KOPT-K1 (cell line): ENCODE measurements at regions not wholly inside any gene's neighbourhood (a gene's known extent, or its start where the extent isn't known, plus 50 kb on each side); places are given as distances from the start of the nearest gene placed in this dataset.
"Not testable (repeated sequence)": the region's sequence is repeated elsewhere in the genome, so short reads cannot be mapped to it uniquely, and the experiment has no call there.

Experiments used
- H3K27ac ChIP-seq: fragments of 200-600 bp; sonication (generic); 2 replicates; pipeline ENCODE4 v1.5.1; 2016; ENCODE audit warnings: antibody characterized with exemption, mild to moderate bottlenecking, low read depth, low read length; ENCODE audit not compliant: poor library complexity, severe bottlenecking
- H3K36me3 ChIP-seq: fragments of 200-600 bp; sonication (generic); 2 replicates; pipeline ENCODE4 v1.5.1; 2017; ENCODE audit warnings: antibody characterized with exemption, mild to moderate bottlenecking, low read length, moderate library complexity; ENCODE audit not compliant: insufficient read depth
- H3K9me3 ChIP-seq: fragments of 200-600 bp; sonication (generic); 2 replicates; pipeline ENCODE4 v1.5.1; 2017; ENCODE audit warnings: antibody characterized with exemption, low read length, mild to moderate bottlenecking; ENCODE audit not compliant: insufficient read depth, poor library complexity, severe bottlenecking

DNA sequence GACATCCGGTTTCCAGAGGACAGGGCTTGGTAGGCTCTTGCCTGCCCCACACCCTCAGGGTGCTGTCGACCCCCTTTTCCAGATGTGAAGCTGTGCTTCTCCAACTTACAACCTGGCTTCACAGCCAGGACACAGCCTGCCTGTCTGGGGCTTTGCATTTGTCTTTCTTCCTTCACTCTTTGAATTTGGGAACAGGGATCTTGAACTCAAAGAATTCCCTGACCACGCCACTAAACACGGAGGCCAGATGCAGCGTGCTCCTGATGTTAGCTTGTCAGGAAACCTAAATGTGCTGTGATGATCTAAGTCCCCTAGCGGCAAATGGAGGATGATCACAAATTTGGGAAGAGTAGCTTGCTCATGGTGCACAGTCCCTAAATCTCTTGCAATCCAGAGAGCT is 244.8 kb upstream of the RGMA start:
- Histone ChIP-seq H3K27ac (no peak overlapping the region), H3K36me3 (no peaks in the 10 kb centered on the region), H3K9me3 (no peaks in the 10 kb centered on the region)

DNA sequence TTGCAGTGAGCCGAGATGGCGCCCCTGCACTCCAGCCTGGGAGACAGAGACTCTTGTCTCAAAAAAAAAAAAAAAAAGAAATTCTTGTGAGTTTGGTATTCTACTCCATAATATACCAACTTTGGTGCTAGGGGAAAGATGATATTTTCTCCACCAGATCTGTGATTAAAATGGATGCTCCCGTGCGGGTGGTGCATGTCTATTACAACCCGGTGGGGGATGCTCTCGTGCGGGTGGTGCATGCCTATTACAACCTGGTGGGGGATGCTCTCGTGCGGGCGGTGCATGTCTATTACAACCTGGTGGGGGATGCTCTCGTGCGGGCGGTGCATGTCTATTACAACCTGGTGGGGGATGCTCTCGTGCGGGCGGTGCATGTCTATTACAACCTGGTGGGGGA is 244.1 kb upstream of the RGMA start:
- H3K9me3 ChIP-seq, H3K36me3 ChIP-seq, H3K27ac ChIP-seq: not testable (repeated sequence)

DNA sequence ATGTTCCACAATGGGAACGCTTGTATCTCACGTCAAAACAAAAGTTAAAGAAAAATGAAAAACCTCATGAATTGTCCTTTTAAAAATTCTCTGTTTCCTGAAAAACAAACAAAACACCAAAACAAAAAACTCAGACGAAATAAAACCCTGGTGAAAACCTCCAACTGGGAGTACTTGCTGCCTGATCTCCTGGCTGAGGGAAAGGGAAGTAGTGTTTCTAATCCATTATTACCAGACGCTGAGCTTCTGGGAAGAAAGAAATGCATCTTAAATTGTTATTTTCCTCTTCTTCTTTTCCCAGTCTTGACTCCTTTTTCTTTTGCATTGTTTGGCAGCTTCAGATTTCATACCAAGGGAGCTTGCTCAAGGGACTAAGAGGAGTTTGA is 243.2 kb upstream of the RGMA start:
- Histone ChIP-seq H3K36me3 (no peaks in the 10 kb centered on the region), H3K27ac (peak overlapping the region; percentile 16), H3K9me3 (no peaks in the 10 kb centered on the region)

DNA sequence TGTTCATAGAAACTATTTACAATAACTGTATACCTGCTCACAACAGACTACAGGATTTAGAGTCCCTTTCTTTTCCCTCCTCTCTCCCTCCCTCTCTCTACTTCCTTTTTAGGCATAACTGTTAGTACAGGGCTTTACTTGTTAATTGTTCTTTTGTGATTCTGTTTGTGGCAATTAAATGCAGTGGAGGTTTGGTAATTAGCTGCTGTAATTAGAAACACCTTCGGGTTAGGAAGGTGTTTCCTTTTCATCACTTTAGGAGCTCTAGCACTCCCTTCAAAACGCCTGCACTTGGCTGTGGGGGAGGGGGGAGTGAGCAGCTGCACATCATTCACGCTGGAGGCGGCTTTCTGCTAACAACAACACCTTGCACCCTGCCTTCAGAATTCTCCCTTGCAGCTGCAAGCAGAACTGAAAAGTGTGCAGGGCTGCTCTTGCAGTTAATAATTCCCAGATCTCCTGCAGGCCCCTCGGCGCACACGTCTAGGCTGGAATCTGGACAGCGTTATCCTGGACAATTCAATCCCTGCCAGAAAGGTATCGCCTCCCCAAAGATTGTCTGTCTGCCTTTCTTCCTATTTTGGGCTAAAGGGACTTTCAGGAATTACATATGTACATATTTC is 242.6 kb upstream of the RGMA start:
- H3K27ac ChIP-seq = peak overlapping the region; percentile 13
- H3K9me3 ChIP-seq = no peaks in the 10 kb centered on the region
- no peaks in the 10 kb centered on the region for H3K36me3 ChIP-seq

DNA sequence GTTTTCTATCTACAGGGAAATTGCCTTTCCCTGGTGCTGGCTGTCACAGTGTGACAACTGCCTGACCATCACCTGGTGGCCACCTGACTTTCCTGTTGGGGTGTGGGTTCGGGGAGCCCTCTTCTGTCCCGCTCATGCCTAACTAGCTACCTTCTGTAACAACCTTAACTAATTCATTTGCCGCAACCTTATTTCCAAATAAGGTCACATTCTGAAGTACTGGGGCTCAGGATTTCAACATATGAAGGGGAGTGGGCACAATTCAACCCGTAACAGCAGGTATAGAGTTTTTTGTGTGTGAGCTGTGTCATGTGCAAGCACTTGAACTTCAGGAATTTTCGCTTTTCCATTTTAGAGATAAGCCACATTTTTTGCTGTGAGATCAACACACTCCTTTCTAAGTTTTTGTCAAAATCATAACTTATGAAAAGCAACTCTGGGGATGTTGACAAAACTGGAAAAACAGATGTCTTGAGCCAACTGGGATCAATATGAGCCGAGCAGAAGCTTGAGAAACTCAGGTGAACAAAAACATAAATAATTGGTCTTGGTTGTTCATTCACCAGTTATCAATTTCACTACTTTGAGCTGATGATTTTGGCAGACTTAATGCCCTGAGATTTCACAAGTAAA is 242.0 kb upstream of the RGMA start:
- Histone ChIP-seq H3K36me3 (no peaks in the 10 kb centered on the region), H3K27ac (peak overlapping the region; percentile 13), H3K9me3 (no peaks in the 10 kb centered on the region)

DNA sequence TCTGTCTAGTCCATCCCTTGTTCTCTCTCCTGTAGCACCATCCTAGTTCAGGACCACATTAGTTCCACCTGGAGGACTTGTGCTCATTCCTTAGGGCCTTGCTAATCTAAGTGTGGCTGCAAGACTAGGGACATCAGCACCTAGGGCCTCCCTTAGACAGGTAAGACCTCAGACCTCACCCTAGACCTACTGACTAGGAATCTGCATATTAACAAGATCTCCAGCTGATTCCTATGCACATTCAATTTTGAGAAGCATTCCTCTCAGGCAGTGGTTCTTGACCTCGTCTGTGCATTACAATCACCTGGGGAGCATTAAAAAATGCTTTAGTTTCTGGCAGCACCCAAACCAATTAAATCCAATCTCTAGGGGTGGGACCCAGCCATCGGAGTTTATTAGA is 238.4 kb upstream of the RGMA start:
- Histone ChIP-seq H3K9me3 (no peaks in the 10 kb centered on the region), H3K27ac (no peak overlapping the region), H3K36me3 (no peaks in the 10 kb centered on the region)

DNA sequence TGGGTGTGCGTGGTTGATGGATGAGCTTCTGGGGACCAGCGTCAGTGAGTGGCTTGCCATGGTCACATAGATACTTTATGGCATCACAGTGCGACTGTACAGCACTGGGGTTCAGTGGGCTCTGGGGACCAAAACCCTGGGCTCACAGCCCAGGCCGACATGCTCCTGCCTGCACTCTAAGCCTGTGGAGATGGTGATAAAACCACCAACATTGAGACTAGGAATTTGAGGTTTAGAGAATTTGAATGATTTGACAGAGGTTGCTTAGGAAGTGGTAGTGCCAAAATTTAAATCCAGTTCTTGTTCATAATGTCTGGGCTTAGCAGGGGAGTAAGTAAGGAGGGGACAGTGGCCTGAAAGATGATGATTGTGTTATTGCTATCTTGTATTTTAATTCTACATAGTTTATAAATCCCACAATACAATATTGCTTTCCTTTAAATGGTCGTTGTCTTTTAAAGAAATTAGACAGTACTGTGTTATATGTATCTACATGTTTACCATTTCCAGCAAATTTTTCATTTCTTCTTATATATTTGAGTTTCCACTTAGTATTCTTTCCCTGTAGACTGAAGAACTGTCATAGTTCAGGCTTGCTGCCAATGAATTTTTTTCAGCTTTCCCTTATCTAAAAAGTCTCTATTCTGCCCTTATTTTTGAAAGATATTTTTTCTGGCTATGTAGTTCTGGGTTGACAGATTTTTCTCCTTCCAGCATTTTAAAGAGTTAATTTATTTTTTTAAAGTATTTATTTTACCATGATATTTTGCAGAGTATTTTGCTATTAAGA is 235.4 kb upstream of the RGMA start:
- Histone ChIP-seq H3K36me3 (no peaks in the 10 kb centered on the region), H3K9me3 (no peaks in the 10 kb centered on the region), H3K27ac (no peak overlapping the region)

DNA sequence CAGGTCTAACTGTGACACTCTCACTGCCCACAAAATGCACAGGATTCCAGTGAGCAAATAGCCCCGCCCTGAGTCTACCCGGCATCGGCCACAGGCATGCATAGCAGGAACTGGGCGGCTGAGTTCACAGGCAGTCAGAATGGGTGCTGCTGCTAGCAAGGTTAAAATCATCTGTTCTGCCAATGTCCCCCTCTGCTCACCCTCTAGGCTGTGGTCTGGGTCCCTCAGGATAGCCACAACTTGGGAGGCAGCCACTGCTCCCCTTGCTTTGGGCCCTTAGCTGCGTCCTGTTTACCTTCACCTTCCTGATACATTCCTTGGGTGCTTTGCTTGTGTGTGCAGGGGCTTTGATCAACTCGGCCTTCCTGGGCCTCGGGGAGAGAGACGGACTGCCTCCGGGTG is 232.9 kb upstream of the RGMA start:
- H3K27ac ChIP-seq = no peak overlapping the region
- H3K9me3 ChIP-seq = no peaks in the 10 kb centered on the region
- H3K36me3 ChIP-seq = no peaks in the 10 kb centered on the region

DNA sequence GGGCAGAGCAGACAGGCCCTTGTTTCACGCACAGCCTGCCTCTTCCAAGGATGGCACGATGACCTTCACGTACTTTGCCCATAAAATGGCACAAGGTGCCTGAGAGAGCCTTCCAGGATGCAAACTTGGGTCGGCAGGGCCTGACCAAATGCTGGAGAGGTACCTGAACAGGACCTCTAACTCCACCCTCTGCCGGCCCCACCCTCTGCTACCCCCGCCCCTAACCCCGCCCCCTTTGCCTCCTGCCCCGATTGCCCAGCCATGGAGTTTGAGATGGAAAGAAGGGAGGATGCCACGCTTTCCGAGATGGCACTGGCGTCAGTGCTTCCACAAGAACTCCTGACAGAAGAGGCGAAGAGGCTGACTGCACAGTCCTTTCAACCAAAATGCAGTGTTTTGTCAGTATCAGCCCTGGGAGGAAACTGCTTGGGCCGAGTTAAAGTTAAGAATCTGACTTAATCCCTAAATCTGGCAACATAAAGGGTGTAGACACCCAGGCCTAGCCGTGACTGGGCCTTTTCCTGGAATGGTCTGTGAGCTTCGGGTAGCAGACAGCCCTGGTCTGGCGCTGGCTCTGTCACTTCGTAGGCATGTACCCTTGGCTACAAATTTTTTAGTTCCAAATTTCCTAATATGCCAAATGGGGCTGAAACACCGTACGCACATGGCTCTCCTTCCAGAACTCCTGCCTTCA is 230.3 kb upstream of the RGMA start:
- Histone ChIP-seq H3K27ac (no peak overlapping the region), H3K9me3 (no peaks in the 10 kb centered on the region), H3K36me3 (no peaks in the 10 kb centered on the region)

DNA sequence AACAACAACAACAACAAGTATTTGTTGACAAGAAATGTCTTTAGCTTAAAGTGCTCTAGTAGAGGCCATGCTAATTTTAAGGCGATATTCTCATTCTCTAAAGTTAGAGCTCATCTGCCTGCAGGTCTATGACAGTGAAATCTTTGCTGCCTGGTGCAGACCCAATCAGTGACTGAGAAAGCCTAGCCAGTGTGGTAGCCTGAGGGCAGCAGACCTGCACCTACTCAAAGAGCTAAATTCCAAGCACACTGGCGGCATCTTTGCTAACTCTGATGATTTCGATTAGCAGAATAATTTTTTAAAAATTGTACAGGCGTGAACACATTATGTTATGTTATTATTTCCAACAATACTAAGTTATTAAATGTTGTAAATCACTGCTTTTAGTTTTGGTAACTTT is 228.8 kb upstream of the RGMA start:
- no peaks in the 10 kb centered on the region for H3K36me3 ChIP-seq
- H3K27ac ChIP-seq = no peak overlapping the region
- no peaks in the 10 kb centered on the region for H3K9me3 ChIP-seq

DNA sequence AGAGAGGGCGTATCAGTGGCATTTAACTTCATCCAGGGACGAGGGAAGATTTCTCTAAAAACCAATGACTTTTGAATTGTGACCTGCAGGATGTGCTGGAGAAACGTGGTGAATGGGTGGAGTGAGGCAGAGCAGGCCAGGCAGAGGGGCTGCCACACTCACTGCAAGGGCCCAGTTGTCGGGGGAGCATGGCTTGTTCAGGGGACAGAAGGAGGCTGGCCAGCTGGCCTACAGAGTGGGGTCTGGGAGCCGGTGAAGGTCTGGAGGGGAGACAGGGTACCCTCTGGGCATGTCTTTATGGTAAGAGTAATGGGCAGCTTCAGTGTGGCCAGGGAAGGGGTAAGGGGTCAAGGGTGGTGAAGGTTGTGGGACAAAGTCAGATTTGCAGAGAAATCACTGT is 225.2 kb upstream of the RGMA start:
- no peaks in the 10 kb centered on the region for H3K36me3 ChIP-seq
- no peak overlapping the region for H3K27ac ChIP-seq
- no peaks in the 10 kb centered on the region for H3K9me3 ChIP-seq

DNA sequence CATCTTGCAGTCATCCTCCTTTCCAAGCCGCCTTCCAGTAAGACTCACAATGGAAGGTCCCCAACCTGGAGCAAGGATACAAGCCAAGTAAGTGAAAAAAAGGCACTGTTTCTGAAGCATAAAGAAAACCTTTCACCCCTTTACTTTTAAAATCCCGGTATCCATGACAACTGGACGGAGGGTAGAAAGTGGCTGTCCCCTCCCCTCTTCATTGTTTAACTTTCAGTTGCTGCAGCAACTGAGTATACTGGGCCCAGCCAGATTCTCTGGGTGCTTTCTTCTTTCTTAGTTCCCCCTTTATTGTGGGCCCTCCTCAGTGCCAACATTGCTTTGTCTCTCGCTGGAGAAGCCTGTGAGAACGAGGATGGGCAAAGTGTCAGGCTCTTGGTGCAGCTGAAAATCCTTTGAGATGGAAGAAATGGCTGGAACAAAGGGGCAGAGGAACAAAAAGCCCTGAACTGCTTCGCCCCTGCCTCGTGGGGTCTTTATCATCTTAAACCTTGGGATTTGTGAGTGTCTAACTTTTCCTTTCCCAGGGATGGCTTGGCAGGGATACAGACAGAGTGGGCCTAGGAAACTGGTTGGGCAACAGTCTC is 224.0 kb upstream of the RGMA start:
- Histone ChIP-seq H3K27ac (no peak overlapping the region), H3K36me3 (no peaks in the 10 kb centered on the region), H3K9me3 (no peaks in the 10 kb centered on the region)

DNA sequence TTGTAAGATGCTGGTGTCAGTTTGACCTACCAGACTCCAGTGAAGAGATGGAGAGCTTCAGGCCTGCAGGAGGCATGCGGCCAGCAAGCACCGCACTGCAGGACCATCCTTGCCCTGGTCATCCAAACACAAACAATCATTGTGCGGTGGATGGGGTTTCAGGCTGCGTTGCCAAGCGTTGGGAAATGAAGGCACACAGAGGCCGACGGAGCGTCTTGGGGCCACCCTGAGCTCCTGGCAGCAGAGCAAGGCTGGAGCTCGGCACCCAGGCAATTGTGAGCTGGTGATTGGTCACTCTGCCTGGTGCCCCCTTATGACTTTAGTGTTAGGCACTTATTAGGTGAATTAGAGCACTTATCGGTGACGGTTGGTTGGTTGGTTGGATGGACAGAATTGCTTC is 222.6 kb upstream of the RGMA start:
- no peak overlapping the region for H3K27ac ChIP-seq
- H3K9me3 ChIP-seq = no peaks in the 10 kb centered on the region
- H3K36me3 ChIP-seq = no peaks in the 10 kb centered on the region

DNA sequence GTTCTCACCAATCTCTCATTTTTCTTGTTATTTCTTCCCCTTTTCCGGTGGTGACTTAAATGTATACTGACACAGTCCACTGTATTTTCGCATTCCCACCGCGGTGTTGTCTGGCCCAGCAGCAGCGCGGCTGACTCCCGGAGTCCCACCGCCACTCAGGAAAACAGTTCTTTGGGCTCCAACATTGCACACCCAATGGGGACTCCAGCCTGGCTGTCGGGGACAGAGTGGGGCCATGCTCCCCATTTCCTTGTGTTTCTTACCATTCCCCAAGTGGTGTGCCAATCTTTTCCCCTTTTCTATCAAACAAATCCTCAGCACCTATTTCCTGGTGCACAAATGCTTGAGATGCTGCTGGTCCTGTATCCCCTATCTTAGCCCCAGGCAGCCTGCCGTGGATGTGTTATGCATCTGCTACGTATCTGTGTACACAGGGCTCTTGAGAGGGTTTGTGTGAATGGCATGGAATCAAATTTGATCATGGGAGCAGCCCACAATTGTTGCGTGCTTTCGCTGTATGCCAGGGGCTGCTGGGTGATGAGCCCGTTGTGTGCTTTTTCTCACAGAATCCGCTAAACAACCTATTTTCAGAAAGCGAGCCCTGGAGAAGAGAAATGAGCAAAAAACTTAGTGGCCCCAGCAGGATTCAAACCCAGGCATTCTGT is 219.1 kb upstream of the RGMA start:
- H3K27ac ChIP-seq = no peak overlapping the region
- H3K9me3 ChIP-seq = no peaks in the 10 kb centered on the region
- no peaks in the 10 kb centered on the region for H3K36me3 ChIP-seq

DNA sequence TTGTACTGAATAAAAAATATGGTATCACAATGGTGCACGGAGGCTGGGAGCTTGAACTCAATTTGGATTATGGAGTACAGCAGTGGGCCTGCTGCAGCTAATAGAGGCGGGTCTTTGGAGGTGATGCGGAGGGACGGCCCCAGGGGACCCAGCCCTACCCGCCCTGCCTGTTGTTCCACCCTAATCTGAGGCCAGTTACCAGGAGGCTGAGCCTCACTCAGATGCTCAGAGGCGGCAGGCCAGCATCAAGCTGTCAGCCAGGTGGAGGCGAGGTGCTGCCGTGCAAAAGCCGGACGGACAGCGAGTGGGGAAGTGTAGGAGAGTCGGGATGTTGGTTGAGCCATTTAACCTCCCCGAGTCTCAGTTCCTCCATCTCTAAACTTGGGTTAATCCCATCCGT is 218.5 kb upstream of the RGMA start:
- no peaks in the 10 kb centered on the region for H3K36me3 ChIP-seq
- no peaks in the 10 kb centered on the region for H3K9me3 ChIP-seq
- no peak overlapping the region for H3K27ac ChIP-seq
